Breast epithelium (tissue), 4 donors: ENCODE measurements at regions not wholly inside any gene's neighbourhood (a gene's known extent, or its start where the extent isn't known, plus 50 kb on each side); places are given as distances from the start of the nearest gene placed in this dataset.

Experiments
- DNase-seq, 2 donors: peaks; one replicate each; pipeline ENCODE4 v3.0.0-alpha.2; 2019; ENCODE audit warnings: low spot score in 2 of 2
- H3K27ac ChIP-seq, 2 donors: fragments of 200-600 bp; sonication (generic) in 1 of 2; one replicate each; pipeline ENCODE4 v1.5.1; 2016 to 2019; ENCODE audit warnings: mild to moderate bottlenecking in 1 of 2
- H3K27me3 ChIP-seq, 2 donors: fragments of 200-600 bp; sonication (generic) in 1 of 2; one replicate each; pipeline versions ENCODE4 v1.5.1 to v1.6.0; 2017 to 2019; ENCODE audit warnings: control low read depth in 1 of 2, mild to moderate bottlenecking in 1 of 2
- H3K36me3 ChIP-seq: fragments of 200-600 bp; one replicate; pipeline ENCODE4 v1.5.1; 2019
- H3K4me1 ChIP-seq, 2 donors: fragments of 200-600 bp; sonication (generic); one replicate each; pipeline ENCODE4 v1.5.1; 2016 to 2019; ENCODE audit warnings: control low read depth in 1 of 2
- H3K4me3 ChIP-seq, 3 donors: fragments of 200-600 bp; sonication (generic); 1 replicate in 2 of 3; 2 replicates in 1 of 3; pipeline ENCODE4 v1.5.1; 2016 to 2019; ENCODE audit warnings: mild to moderate bottlenecking in 3 of 3, moderate library complexity in 2 of 3
- H3K9me3 ChIP-seq, 2 donors: fragments of 200-600 bp; sonication (generic) in 1 of 2; one replicate each; pipeline ENCODE4 v1.5.1; 2016 to 2019; ENCODE audit warnings: control low read depth in 1 of 2
- POLR2A ChIP-seq: fragments of 450-650 bp; IDR thresholded peaks from one replicate; pipeline ENCODE4 v1.6.1; 2016; ENCODE audit warnings: antibody characterized with exemption, mild to moderate bottlenecking, moderate library complexity
- POLR2AphosphoS5 ChIP-seq, 3 donors: sonication (generic); formaldehyde crosslinking; IDR thresholded peaks; one replicate each; pipeline ENCODE4 v1.6.1; 2017; ENCODE audit warnings: antibody characterized with exemption in 3 of 3
- intact Hi-C: fragments of 100-400 bp; cut with DNase I; formaldehyde crosslinking; loops from one replicate; pipeline ENCODE4 v1.15.1; 2023; ENCODE audit warnings: low total_unique reads
- TF ChIP-seq, protein P1 (sequence below), 3 donors: fragments of 450-650 bp; IDR thresholded peaks; one replicate each; pipeline ENCODE4 v1.5.1; 2016 to 2017; ENCODE audit warnings: antibody characterized with exemption in 3 of 3, mild to moderate bottlenecking in 3 of 3, moderate library complexity in 3 of 3

DNA sequence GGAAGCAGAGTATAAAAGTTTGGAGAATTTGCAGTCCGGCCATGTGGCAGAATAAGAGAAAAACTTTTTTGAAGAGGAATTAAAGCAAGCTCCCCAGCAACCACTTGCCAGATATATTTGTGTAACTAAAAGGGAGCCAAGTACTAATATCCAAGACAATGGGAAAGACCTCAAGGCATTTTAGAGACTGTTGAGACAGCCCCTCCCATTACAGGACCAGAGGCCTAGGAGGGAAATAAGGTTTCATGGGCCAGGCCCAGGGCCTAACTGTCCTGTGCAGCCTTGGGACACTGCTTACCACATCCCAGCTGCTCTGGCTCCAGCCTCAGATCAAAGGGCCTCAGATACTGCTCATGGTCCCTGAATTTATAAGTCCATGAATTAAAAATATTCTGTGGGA is 659.4 kb downstream of the PCDH19 start:
- peaks cover 0 to 10% of the 10 kb centered on the region in 2 donors for H3K9me3 ChIP-seq

DNA sequence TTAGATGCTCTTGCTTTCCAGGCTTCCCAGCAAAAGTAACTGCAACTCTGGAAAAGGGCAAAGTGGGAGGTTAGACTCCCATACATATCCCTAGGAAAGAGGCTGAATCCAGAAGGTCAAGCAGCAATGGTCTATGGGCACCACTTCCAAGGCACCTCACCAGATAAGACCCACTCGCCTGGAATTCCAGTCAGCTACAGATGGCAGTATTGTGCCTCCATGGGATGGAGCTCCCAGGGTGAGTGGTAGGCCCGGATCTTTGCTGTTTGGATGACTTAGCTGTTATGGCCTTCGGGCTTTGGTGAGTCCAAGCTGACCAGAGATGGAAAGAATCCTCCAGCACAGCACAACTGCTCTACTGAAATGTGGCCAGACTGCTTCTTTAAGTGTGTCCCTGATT is 688.0 kb downstream of the PCDH19 start:
- Histone ChIP-seq H3K27me3 (peaks cover 0 to 29% of the 10 kb centered on the region in 2 donors), H3K27ac (no peak overlapping the region), H3K4me1 (no peaks in the 10 kb centered on the region), H3K9me3 (peaks cover 0 to 21% of the 10 kb centered on the region in 2 donors), H3K4me3 (no peak overlapping the region), H3K36me3 (no peaks in the 10 kb centered on the region)
- no peak for TF ChIP-seq POLR2A
- TF ChIP-seq, protein P1, sequence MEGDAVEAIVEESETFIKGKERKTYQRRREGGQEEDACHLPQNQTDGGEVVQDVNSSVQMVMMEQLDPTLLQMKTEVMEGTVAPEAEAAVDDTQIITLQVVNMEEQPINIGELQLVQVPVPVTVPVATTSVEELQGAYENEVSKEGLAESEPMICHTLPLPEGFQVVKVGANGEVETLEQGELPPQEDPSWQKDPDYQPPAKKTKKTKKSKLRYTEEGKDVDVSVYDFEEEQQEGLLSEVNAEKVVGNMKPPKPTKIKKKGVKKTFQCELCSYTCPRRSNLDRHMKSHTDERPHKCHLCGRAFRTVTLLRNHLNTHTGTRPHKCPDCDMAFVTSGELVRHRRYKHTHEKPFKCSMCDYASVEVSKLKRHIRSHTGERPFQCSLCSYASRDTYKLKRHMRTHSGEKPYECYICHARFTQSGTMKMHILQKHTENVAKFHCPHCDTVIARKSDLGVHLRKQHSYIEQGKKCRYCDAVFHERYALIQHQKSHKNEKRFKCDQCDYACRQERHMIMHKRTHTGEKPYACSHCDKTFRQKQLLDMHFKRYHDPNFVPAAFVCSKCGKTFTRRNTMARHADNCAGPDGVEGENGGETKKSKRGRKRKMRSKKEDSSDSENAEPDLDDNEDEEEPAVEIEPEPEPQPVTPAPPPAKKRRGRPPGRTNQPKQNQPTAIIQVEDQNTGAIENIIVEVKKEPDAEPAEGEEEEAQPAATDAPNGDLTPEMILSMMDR (IDR thresholded peaks at IDR 0.05) = no peak
- no peak for TF ChIP-seq POLR2AphosphoS5 (IDR thresholded peaks at IDR 0.05)
- intact Hi-C loops = no loop called here
- no peak for DNase-seq

More for the DNA sequence above, 659.4 kb downstream of the PCDH19 start:
- Histone ChIP-seq H3K4me3 (no peak overlapping the region), H3K4me1 (no peaks in the 10 kb centered on the region), H3K27ac (no peak overlapping the region), H3K36me3 (no peaks in the 10 kb centered on the region), H3K27me3 (peaks cover 0 to 22% of the 10 kb centered on the region in 2 donors)
- intact Hi-C loops = no loop called here
- no peak for DNase-seq
- TF ChIP-seq, protein P1 (IDR thresholded peaks at IDR 0.05) = no peak
- TF ChIP-seq POLR2A (no peak), POLR2AphosphoS5 (IDR thresholded peaks at IDR 0.05) (no peak)

DNA sequence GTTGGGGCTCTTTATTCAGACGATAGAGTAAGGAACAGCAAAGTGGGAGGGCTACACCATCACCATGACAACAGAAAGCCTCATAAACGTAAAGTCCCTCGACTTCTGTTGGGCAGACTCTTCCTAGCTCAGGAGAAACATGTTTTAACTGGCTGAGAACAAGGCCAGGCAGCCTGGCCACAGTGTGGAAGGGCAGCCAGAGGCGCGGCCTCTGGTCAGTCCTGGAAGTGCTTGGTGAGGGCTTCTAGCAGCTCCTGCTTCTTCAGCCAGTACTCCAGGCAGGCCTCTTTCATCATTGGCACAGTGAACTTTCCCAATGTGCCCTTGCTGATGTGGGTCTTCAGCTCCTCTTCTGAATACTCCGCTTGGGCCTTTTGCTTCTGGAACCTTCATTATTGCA is 690.9 kb downstream of the PCDH19 start:
- no peak for DNase-seq
- Histone ChIP-seq H3K27ac (no peak overlapping the region), H3K9me3 (peaks cover 0 to 21% of the 10 kb centered on the region in 2 donors), H3K4me3 (no peak overlapping the region), H3K27me3 (peaks cover 0 to 43% of the 10 kb centered on the region in 2 donors), H3K4me1 (no peaks in the 10 kb centered on the region), H3K36me3 (no peaks in the 10 kb centered on the region)
- TF ChIP-seq, protein P1 (IDR thresholded peaks at IDR 0.05) = no peak
- no peak for TF ChIP-seq POLR2A
- no peak for TF ChIP-seq POLR2AphosphoS5 (IDR thresholded peaks at IDR 0.05)
- intact Hi-C loops = no loop called here

DNA sequence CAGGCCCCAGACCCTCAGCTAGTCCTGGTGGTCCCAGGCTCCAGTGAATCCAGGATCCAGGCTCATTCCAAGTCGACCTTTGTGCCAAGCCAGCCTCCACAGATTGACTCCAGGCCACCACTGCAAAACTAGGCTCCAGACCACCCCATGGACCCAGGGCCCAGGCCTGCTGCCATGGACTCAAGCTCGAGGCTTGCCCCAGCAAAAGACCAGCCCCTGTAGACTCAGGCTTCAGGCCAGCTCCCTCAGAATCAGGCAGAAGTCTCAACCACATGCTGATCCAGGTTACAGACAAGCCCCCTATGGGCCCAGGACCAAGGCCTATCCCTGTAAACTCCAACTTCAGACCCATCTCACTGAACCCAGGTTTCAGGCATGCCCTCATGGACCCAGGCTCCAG is 692.4 kb downstream of the PCDH19 start:
- H3K36me3 ChIP-seq = no peaks in the 10 kb centered on the region
- no peak for DNase-seq

DNA sequence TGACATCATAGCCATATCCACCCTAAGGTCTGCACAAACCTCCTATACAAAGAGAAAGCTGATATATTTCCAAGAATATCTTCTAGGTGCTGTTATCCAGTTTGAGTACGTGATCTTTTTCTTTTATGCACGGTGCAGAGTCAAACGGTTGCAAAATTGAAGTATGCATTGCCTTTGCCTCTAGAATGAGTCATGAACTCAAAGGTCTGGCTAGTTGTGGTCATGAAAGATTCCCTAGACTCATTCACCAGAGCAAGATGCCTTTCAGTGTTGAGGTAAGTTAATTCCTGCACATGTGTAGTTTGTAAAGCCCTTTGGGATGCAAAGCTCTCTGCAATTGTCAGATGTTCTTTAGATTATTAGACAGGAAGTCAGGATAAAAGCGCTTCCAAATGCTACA is 704.4 kb downstream of the PCDH19 start:
- TF ChIP-seq POLR2AphosphoS5 (IDR thresholded peaks at IDR 0.05) (no peak), POLR2A (no peak)
- TF ChIP-seq, protein P1 (IDR thresholded peaks at IDR 0.05) = no peak
- no peak for DNase-seq
- Histone ChIP-seq H3K27ac (no peak overlapping the region), H3K36me3 (no peaks in the 10 kb centered on the region), H3K4me1 (no peaks in the 10 kb centered on the region), H3K27me3 (peaks cover 0 to 23% of the 10 kb centered on the region in 2 donors), H3K9me3 (no peaks in the 10 kb centered on the region), H3K4me3 (no peak overlapping the region)
- intact Hi-C loops = loop anchor here (5.0 kb wide), 1 partner anchor 77 kb away; no protein-coding TSS in a partner anchor

More for the DNA sequence above, 692.4 kb downstream of the PCDH19 start:
- H3K9me3 ChIP-seq = peaks cover 0 to 21% of the 10 kb centered on the region in 2 donors
- no peak overlapping the region for H3K27ac ChIP-seq
- peaks cover 0 to 34% of the 10 kb centered on the region in 2 donors for H3K27me3 ChIP-seq
- intact Hi-C loops = no loop called here
- H3K4me3 ChIP-seq = no peak overlapping the region
- no peak for TF ChIP-seq POLR2A
- TF ChIP-seq, protein P1 (IDR thresholded peaks at IDR 0.05) = no peak
- TF ChIP-seq POLR2AphosphoS5 (IDR thresholded peaks at IDR 0.05) = no peak
- no peaks in the 10 kb centered on the region for H3K4me1 ChIP-seq
